Activated T-helper 2 cell treated with anti-CD3 and anti-CD28 coated beads, Interferon-gamma antibody, Interleukin-2, Interleukin-4, amounts not matched to agents 10 μg/mL and 5 μg/mL and 100 μg/mL, durations not matched to agents 14 hours and 24 hours and 36 hours (primary cell): ENCODE measurements at regions not wholly inside any gene's neighbourhood (a gene's known extent, or its start where the extent isn't known, plus 50 kb on each side); places are given as distances from the start of the nearest gene placed in this dataset.
"Not testable (repeated sequence)": the region's sequence is repeated elsewhere in the genome, so short reads cannot be mapped to it uniquely, and the experiment has no call there.

ENCODE experiments used
- DNase-seq: peaks from one replicate; pipeline ENCODE4 v3.0.0; 2021; ENCODE audit warnings: low spot score
- H3K27ac Mint-ChIP-seq: one replicate; pipeline ENCODE4 v1.8.0; 2021; ENCODE audit warnings: mixed read lengths
- H3K27me3 Mint-ChIP-seq: one replicate; pipeline ENCODE4 v1.8.0; 2021; ENCODE audit warnings: low read depth, mixed read lengths
- H3K36me3 Mint-ChIP-seq: one replicate; pipeline ENCODE4 v1.8.0; 2021; ENCODE audit warnings: low read depth, mixed read lengths
- H3K4me1 Mint-ChIP-seq: one replicate; pipeline ENCODE4 v1.8.0; 2021; ENCODE audit warnings: low read depth, mixed read lengths
- H3K4me3 Mint-ChIP-seq: one replicate; pipeline ENCODE4 v1.8.0; 2021; ENCODE audit warnings: low read depth, mild to moderate bottlenecking, moderate library complexity, mixed read lengths
- H3K9me3 Mint-ChIP-seq: one replicate; pipeline ENCODE4 v1.8.0; 2021; ENCODE audit warnings: mixed read lengths
- intact Hi-C: fragments of 100-400 bp; cut with micrococcal nuclease; formaldehyde crosslinking; loops from one replicate; pipeline ENCODE4 v1.15.1; 2023

DNA sequence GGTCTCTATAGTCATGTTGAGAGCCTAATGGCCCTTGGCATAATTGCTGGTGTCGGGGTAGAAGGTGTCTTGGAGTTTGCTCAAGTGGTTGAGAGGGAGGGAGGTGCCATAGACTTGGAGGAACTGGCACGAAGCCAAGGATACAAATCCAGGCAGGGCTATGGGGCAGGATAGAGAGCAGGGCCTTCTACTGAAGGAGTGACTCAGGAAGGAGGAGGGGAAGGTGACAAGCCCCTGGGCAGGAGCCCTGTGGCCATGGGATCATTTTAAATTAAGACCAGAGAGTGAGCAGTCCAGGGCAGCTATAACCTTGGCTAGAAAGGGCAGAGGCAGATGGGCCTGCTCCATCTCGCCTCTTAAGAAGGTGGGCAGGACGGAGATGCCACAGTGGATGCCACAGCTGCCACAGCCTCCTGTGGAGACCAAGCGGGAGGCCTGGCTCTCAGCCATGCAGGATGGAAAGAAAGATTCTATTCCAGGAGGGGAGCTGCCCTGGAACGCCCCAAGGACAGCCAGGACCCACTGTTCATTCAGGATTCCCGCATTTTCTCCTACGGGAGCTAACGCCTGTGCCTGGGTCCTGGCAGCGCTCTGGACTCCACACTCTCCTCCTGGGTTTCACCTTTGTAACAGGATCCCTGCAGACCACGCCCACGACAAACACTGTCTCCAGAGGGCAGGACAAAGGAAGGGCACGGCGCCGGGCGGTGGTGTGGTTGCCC lies 189.6 kb downstream of the KLRB1 start:
- H3K4me3 Mint-ChIP-seq, H3K9me3 Mint-ChIP-seq, H3K36me3 Mint-ChIP-seq, H3K27me3 Mint-ChIP-seq, H3K27ac Mint-ChIP-seq, intact Hi-C loops, H3K4me1 Mint-ChIP-seq, DNase-seq: not testable (repeated sequence)

DNA sequence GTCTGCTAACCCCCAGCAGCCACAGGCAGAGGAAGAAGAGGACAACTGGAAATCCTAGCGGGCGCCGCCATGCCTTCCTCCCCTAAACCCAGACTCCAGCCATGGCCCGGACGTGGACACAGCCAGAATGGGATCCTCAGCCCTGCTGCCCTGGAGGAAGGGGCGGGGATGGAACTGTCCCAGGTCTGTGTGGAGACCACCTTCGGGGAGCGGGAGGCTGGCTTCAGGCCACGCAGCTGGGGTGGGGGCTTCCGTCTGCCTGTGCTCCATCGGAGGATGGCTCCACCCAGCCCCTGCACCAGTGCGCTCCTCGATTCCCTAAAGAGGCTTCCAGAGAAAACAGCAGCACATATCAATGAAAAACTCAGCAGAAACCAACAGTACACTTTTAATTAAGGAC lies 190.4 kb downstream of the KLRB1 start:
- H3K4me3 Mint-ChIP-seq, intact Hi-C loops, H3K27me3 Mint-ChIP-seq, H3K27ac Mint-ChIP-seq, H3K4me1 Mint-ChIP-seq, DNase-seq, H3K9me3 Mint-ChIP-seq, H3K36me3 Mint-ChIP-seq: not testable (repeated sequence)

DNA sequence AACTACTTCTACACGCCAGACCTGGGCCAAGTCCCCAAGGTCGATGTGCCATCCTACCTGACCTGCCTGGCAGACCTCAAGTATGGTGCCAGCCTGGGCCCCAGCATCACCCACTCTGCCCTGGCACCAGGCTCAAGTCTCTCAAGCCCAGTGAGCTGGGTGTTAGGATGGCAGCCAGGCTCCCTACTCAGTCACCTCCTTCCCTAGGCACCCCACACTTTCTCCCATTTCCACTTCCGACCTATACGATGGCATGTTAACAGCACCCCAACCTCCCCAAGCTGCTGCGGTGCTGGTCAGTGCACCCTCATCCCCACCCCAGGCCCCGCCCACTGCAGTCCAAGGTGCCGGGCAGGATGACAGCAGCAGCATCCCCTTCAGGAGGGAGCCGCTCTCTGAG lies 191.4 kb downstream of the KLRB1 start:
- DNase-seq, H3K4me1 Mint-ChIP-seq, H3K27me3 Mint-ChIP-seq, H3K36me3 Mint-ChIP-seq, H3K4me3 Mint-ChIP-seq, H3K27ac Mint-ChIP-seq, intact Hi-C loops, H3K9me3 Mint-ChIP-seq: not testable (repeated sequence)

DNA sequence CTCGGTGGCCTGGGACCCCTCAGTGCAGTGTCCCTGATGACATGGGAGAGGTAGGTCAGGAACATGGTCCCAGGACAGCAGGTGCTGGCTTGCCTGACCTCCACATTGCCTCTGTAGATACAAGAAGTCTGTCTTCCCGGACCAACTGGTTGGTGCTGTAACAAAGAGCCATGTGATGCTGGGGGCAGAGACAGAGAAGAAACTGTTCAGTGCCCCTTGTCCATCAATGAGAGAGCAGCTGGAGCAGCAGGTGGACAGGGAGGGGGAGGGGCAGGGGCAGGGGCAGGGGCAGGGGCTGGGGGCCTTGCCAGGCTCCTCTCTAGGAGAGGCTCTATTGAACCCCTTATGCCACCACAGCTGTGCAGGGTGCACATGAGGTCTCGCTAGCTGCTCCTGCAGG lies 191.8 kb downstream of the KLRB1 start:
- H3K4me1 Mint-ChIP-seq, H3K27ac Mint-ChIP-seq, DNase-seq, H3K27me3 Mint-ChIP-seq, H3K4me3 Mint-ChIP-seq, intact Hi-C loops, H3K36me3 Mint-ChIP-seq, H3K9me3 Mint-ChIP-seq: not testable (repeated sequence)

DNA sequence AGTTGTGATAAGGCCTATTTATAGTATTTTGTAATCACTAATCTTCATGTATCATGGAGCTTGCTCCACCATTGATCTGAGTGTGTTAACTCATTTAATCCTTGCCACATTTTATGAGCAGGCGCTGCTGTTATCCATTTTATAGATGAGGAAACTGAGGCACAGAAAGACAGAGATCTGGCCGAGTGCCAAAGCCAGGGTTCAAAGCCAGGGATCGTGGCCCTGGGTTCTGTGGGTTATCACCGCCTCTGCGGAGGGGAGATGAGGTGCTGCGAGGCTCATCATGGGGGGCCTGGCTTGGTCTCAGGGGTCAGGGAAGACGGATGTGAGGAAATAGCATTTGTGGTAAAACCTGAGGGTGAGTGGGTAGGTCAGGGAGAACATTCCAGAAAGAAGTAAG lies 193.9 kb downstream of the KLRB1 start:
- DNase-seq, H3K27me3 Mint-ChIP-seq, H3K27ac Mint-ChIP-seq, H3K4me1 Mint-ChIP-seq, H3K36me3 Mint-ChIP-seq, intact Hi-C loops, H3K4me3 Mint-ChIP-seq, H3K9me3 Mint-ChIP-seq: not testable (repeated sequence)

DNA sequence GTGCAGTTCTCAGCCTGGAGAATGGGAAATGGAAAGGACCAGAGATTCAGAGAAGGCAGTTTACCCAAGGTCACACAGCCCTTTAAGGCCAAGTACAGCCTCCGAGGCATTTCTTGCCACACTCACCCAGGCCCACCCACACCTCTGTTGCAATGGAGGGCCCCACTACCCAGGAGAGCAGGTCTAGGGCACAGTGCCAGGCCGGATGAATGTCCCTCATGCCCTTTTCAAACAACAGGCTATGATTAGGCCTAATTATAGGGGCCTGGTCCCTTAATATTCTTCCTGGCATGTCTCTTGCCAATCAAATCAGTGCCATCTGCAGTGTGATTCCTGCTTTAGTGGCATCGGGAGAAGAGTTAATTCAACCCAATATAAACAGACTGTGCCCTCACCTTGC lies 195.3 kb downstream of the KLRB1 start:
- H3K27me3 Mint-ChIP-seq, intact Hi-C loops, H3K36me3 Mint-ChIP-seq, H3K4me3 Mint-ChIP-seq, H3K4me1 Mint-ChIP-seq, H3K27ac Mint-ChIP-seq, H3K9me3 Mint-ChIP-seq, DNase-seq: not testable (repeated sequence)

DNA sequence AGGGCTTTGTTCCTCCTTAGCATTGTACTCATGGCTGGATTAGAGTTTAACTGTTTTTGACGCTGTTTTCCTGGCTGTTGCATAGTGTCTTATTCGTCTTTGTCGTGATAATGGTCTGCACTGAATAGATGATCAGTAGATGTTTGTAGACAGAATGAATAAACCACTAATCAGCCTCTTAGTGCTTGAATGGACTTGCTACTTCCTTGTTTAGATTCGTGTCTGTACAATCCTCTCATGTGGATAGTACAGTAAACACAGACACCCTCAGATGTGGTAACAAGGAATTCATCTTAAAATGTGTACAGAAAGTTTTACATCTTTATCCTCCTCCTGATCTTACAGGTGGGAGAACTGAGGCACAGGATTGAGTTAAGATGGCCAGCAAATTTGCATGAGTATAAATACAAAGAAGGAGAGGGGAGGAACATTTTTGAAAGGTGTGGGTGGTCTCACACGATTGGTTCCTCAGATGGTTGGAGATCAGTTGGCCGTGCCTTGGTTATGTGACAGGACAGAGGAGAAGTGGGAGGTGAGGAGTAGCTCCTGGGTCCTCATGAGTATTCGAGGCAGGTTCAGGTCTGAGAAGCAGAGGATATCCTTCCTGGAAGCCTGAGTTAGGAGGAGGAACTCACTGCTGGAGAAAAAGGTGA lies 196.0 kb downstream of the KLRB1 start:
- H3K4me1 Mint-ChIP-seq, H3K4me3 Mint-ChIP-seq, H3K9me3 Mint-ChIP-seq, H3K27me3 Mint-ChIP-seq, intact Hi-C loops, H3K27ac Mint-ChIP-seq, H3K36me3 Mint-ChIP-seq, DNase-seq: not testable (repeated sequence)

DNA sequence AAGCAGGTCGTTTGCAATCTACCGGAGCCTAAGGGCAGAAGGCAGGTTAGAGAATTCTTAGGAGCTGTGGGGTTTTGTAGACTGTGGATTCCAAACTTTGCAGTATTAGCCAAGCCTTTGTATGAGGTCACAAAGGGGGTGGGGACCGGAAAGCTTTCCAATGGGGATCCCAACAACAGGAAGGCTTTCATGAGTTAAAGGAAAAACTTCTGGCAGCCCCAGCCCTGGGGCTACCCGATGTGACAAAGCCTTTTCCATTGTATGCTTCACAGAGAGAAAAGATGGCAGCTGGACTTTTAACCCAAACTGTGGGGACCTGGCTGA lies 199.2 kb upstream of the PZP start:
- H3K4me3 Mint-ChIP-seq, H3K36me3 Mint-ChIP-seq, H3K9me3 Mint-ChIP-seq, intact Hi-C loops, H3K27ac Mint-ChIP-seq, H3K4me1 Mint-ChIP-seq, H3K27me3 Mint-ChIP-seq, DNase-seq: not testable (repeated sequence)

DNA sequence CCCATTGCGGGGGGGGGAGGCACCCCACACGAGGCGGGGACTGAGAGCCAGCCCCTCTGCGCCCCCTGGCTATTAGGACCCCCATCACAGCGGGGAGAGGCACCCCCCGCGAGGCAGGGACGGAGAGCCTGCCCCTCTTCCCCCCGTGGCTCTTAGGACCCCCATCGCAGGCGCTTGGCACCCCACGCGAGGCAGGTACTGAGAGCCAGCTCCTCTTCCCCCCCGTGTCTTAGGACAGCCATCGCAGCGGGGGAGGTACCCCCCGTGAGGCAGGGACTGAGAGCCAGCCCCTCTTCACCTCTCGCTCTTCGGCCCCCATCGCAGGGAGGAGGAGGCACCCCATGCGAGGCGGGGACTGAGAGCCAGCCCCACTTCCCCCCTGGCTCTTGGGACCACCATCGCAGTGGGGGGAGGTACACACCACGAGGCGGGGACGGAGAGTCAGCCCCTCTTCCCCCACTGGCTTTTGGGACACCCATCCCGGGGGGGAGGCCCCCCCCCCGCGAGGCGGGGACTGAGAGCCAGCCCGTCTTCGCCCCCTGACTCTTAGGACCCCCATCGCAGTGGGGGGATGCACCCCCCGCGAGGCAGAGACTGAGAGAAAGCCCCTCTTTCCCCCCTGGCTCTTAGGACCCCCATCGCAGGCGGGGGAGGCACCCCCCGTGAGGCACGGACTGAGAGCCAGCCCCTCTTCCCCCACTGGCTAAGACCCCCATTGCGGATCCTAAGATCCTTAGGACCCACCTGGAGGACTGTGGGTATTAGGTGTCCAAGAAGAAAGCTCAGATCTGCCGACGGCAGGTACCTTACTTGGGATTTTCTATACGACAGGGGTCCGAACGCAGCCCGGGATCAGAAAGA lies 198.6 kb upstream of the PZP start:
- intact Hi-C loops: no loop called here
- Mint-ChIP-seq H3K4me1 (peaks cover under 1% of the 10 kb centered on the region), H3K27ac (no peak overlapping the region), H3K9me3 (no peaks in the 10 kb centered on the region), H3K36me3 (peaks cover 3% of the 10 kb centered on the region), H3K27me3 (no peaks in the 10 kb centered on the region), H3K4me3 (no peak overlapping the region)
- no peak for DNase-seq

DNA sequence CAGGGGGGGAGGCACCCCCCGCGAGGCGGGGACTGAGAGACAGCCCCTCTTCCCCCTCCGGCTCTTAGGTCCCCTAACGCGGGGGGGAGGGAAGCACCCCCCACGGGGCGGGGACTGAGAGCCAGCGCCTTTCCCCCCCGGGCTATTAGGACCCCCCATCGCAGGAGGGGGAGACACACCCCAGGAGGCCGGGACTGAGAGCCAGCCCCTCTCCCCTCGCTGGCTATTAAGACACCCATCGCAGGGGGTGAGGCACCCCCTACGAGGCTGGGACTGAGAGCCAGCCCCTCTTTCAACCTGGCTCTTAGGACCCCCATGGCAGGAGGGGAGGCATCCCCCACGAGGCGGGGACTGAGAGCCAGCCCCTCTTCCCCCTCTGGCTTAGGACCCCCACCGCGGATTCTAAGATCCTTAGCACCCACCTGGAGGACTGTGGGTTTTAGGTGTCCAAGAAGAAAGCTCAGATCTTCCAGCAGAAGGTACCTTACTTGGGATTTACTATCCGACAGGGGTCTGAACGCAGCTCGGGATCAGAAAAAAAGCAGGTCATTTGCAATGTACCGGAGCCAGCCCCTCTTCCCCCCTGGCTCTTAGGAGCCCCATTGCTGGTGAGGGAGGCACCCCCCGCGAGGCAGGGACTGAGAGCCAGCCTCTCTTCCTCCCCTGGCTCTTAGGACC lies 197.8 kb upstream of the PZP start:
- no peaks in the 10 kb centered on the region for H3K9me3 Mint-ChIP-seq
- H3K27ac Mint-ChIP-seq: no peak overlapping the region
- no peak for DNase-seq
- no peaks in the 10 kb centered on the region for H3K4me1 Mint-ChIP-seq
- H3K36me3 Mint-ChIP-seq: peaks cover 3% of the 10 kb centered on the region
- no peak overlapping the region for H3K4me3 Mint-ChIP-seq
- H3K27me3 Mint-ChIP-seq: no peaks in the 10 kb centered on the region
- intact Hi-C loops: no loop called here

DNA sequence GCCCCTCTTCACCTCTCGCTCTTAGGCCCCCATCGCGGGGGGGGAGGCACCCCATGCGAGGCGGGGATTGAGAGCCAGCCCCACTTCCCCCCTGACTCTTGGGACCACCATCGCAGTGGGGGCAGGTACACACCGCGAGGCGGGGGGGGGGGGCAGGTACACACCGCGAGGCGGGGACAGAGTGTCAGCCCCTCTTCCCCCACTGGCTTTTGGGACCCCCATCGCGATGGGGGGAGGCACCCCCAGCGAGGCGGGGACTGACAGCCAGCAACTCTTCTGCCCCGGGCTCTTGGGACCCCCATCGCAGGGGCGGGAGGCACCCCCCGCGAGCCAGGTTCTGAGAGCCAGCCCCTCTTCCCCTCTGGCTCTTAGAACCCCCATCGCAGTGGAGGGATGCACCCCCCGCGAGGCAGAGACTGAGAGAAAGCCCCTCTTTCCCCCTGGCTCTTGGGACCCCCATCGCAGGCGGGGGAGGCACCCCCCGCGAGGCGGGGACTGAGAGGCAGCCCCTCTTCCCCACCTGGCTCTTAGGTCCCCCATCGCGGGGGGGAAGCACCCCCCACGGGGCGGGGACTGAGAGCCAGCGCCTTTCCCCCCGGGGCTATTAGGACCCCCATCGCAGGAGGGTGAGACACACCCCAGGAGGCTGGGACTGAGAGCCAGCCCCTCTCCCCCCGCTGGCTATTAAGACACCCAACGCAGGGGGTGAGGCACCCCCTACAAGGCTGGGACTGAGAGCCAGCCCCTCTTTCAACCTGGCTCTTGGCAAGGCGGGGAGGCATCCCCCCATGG lies 196.5 kb upstream of the PZP start:
- Mint-ChIP-seq H3K9me3 (no peaks in the 10 kb centered on the region), H3K27me3 (no peaks in the 10 kb centered on the region), H3K27ac (no peak overlapping the region), H3K4me1 (no peaks in the 10 kb centered on the region), H3K36me3 (peaks cover 3% of the 10 kb centered on the region), H3K4me3 (no peak overlapping the region)
- intact Hi-C loops: no loop called here
- DNase-seq: no peak

DNA sequence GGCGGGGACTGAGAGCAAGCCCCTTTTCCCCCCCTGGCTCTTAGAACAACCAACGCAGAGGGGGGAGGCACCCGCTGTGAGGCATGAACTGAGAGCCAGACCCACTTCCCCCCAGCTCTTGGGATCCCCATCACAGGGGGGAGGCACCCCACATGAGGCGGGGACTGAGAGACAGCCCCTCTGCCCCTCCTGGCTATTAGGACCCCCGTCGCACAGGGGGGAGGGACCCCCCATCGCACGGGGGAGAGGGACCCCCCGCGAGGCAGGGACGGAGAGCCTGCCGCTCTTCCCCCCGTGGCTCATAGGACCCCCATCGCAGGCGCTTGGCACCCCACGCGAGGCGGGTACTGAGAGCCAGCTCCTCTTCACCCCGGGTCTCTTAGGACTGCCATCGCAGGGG lies 195.8 kb upstream of the PZP start:
- Mint-ChIP-seq H3K27ac (no peak overlapping the region), H3K9me3 (no peaks in the 10 kb centered on the region), H3K36me3 (peaks cover 3% of the 10 kb centered on the region), H3K4me1 (no peaks in the 10 kb centered on the region), H3K4me3 (no peak overlapping the region), H3K27me3 (no peaks in the 10 kb centered on the region)
- intact Hi-C loops: no loop called here
- DNase-seq: no peak
